Body of pancreas (tissue), 4 donors: ENCODE measurements at regions not wholly inside any gene's neighbourhood (a gene's known extent, or its start where the extent isn't known, plus 50 kb on each side); places are given as distances from the start of the nearest gene placed in this dataset.

Experiments used
- POLR2A ChIP-seq, 3 donors: fragments of 450-650 bp; IDR thresholded peaks; one replicate each; pipeline ENCODE4 v1.6.1; 2016; ENCODE audit warnings: antibody characterized with exemption in 3 of 3, mild to moderate bottlenecking in 2 of 3
- TF ChIP-seq, protein P1 (sequence below), 7 experiments: fragments of 450-650 bp in 4 of 7; fragments of 200-600 bp in 3 of 7; sonication (generic) in 3 of 7; IDR thresholded peaks; one replicate each; pipeline ENCODE4 v1.5.1; 2016 to 2019; ENCODE audit warnings: antibody characterized with exemption in 7 of 7

DNA sequence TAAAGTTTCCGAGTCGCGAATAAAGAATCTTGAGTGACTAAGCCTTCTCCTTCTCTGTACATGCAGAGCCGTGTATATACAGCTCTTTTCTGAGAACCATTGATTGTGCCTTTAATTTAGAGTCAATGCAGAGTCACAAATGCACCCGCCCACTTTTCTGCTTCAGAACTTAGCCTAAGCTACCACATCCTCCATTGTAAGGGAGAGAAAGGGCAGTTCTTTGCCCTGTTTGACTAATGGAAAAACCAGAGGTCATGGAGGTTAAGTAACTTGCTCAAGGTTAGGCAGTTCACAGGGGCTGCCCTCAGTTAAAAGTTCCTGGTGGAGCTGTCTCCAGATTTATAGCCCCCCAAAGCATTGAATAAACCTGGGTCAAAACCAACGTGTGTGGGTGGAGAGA lies 139.6 kb downstream of the TOMM20 start:
- TF ChIP-seq, protein P1, sequence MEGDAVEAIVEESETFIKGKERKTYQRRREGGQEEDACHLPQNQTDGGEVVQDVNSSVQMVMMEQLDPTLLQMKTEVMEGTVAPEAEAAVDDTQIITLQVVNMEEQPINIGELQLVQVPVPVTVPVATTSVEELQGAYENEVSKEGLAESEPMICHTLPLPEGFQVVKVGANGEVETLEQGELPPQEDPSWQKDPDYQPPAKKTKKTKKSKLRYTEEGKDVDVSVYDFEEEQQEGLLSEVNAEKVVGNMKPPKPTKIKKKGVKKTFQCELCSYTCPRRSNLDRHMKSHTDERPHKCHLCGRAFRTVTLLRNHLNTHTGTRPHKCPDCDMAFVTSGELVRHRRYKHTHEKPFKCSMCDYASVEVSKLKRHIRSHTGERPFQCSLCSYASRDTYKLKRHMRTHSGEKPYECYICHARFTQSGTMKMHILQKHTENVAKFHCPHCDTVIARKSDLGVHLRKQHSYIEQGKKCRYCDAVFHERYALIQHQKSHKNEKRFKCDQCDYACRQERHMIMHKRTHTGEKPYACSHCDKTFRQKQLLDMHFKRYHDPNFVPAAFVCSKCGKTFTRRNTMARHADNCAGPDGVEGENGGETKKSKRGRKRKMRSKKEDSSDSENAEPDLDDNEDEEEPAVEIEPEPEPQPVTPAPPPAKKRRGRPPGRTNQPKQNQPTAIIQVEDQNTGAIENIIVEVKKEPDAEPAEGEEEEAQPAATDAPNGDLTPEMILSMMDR (IDR thresholded peaks at IDR 0.05): no peak
- TF ChIP-seq POLR2A (IDR thresholded peaks at IDR 0.05): no peak
